ENCODE measurements at regions not wholly inside any gene's neighbourhood (a gene's known extent, or its start where the extent isn't known, plus 50 kb on each side); places are given as distances from the start of the nearest gene placed in this dataset.

DNA sequence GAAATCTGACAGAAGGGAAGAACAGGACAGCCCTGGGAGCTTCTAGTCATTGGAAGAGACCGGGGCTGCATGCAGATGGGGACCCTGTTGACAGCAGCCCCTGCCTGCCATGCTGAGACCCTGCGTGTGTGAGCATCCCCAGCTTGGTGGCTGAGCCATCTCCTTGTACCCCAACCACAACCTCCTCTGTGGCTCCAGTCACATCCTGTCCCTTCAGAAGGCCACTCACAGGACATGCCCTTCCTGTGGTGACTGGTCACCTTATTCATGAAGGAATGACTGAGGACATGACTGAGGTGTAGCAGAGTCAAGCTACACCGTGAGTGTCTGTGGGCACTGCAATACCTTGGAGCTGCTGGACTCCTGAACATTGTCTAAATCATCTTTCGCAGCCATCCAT lies 141.8 kb upstream of the ERRFI1 start:
- no peak for DNase-seq

DNA sequence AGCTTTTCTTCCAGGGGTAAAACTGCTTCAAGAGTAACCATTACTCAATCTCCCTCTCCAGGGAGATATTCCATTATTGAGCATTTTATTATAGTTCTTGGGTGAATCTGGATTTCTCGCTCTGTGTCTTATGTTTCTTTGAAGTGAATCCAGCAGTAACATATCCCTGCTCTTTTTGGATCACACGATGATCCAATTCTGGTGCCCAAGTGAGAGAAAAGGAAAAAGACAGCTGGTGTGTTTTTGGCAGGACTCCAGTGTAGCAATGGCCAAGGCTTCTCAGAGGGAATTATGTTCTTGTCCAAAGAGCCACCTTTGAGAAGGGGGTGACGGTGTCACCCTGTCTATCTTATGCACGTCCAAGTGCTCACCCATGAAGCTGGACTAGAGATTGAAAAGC lies 140.3 kb upstream of the ERRFI1 start:
- no peak for DNase-seq

DNA sequence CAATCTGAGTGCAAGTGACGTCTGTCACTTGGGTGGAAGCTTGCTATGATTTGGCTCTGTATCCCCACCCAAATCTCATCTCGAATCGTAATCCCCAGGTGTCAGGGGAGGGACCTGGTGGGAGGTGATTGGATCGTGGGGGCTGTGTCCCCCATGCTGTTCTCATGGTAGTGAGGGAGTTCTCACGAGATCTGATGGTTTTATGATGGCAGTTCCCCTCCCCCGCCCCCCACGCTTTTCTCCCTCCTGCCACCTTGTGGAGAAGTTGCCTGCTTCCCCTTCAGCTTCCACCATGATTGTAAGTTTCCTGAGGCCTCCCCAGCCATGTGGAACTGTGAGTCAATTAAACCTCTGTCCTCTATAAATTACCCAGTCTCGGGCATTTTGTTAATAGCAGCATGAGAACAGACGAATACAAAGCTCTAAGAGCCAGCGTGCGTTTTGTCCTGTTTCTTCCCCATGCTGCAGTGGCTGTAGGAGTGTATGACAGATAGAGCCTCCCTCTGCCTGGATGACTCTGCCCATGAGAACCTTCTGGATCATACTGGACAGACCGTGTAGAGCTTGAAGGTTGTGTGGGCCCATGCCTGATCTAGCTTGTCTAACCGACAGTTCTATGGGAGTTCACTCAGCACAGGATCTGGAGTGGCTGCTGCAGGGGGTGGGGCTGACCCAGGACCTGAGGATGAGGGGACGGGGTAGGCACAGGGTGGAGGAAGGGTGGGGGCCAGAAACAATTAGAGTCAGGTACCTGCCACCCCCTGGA lies 139.7 kb upstream of the ERRFI1 start:
- no peak for DNase-seq

DNA sequence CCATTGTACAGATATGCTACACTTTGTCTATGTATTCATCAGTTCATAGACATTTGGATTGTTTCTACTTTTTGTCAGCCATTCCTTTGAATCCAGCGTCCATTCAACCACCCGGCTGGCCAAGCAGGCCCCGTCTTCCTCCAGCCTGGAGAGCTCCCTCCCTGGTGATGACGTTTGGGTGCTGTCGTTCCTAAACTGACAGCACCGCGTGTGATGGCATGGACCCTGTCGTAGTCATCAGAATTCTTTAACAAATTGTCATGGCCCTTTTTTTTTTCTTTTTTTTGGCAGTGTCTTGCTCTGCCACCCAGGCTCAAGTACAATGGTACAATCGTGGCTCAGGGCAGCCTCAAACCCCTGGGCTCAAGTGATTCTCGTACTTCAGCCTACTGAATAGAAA lies 138.6 kb upstream of the ERRFI1 start:
- no peak for DNase-seq

DNA sequence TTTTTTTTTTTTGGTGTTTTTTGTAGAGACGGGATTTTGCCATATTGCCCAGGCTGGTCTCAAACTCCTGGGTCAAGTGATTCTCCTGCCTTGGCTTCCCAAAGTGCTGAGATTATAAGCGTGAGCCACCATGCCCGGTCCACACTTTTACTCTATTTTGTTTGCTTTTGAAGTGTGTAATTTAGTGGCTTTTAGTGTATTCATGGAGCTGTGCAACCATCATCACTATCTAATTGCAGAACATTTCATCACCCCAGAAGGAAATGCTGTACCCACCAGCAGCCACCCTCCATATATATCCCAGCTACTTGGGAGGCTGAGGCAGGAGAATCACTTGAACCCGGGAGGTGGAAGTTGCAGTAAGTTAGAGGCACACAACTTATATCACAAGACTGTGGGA lies 136.9 kb upstream of the ERRFI1 start:
- DNase-seq = no peak

DNA sequence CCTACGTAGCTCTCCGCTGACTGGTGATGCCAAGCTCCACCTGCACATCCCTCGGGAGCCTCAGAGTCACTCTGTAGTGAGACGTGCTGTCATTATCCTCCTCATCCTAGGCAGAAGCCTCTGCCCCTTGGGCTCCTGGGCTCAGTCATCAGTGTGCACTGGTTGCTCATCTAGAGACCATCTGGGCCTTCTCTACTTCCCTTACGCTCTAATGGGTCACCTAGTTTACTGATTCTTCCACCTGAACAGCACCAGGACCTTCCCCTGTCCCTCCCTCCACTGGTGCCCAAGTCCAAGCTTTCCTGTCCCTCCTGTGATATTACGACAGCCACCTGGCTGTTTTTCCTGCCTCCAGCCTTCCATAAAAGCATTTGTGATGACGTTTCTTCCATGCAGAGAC lies 136.1 kb upstream of the ERRFI1 start:
- DNase-seq = no peak

DNA sequence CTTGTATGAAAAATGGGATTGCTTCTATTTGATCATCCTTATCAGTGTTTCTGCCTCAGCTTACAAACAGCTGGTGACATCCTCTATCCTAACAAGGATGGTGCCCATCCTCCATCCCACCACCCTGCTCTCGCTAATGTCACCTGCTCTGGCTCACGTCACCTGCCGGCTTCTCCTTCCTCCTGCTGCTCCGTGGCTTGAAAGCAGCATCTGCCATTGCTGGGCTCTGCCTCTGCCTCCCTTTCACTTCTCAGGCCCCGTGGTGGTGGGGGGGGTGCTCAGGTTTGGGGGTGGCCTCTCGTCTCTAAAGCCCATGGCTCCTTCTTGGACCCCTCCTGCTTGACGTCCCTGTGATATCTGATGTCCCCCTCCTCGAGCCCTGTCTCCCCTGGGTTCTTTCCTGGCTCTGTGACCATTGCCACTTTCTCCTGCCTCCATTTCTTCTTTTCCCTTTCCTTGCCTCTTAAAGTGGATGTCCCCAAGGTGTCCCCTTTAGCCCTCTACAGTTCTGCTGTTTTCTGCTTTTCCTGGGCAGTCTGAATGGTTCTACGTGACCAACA lies 135.5 kb upstream of the ERRFI1 start:
- no peak for DNase-seq

DNA sequence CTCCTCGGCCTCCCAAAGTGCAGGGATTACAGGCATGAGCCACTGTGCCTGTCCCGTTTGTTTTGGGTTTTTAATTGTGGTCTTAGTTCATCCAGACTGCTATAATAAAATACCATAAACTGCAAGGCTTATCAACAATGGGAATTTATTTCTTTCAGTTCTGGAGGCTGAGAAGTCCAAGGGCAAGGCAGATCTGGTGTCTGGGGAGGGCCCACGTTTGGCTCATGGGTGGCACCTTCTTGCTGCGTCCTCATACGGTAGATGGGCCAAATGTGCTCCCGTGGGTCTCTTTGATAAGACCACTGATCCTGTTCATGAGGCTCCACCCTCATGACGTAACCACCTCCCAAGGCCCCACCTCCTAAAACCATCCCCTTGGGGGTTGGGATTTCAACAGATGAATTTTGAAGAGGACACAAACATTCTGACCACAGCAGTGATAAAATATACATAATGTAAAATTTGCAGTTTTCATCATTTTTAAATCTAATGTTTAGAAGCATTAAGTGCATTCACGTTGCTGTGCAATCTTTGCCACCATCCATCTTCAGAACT lies 133.4 kb upstream of the ERRFI1 start:
- no peak for DNase-seq

DNA sequence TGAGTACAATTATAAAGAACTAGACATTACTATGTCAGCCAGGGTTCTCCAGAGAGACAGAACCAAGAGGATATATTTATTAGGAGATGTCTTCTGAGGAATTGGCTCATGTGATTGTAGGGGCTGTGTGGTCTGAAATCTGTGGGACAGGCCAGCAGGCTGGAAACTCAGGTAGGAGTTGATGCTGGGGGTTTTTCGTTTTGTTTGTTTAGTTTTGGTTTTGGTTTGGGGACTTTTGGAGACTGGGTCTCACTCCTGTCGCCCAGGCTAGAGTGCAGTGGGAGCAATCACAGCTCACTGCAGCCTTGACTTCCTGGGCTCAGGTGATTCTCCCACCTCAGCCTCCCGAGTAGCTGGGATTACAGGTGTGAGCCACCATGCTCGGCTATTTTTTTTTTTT lies 132.9 kb upstream of the ERRFI1 start:
- no peak for DNase-seq

DNA sequence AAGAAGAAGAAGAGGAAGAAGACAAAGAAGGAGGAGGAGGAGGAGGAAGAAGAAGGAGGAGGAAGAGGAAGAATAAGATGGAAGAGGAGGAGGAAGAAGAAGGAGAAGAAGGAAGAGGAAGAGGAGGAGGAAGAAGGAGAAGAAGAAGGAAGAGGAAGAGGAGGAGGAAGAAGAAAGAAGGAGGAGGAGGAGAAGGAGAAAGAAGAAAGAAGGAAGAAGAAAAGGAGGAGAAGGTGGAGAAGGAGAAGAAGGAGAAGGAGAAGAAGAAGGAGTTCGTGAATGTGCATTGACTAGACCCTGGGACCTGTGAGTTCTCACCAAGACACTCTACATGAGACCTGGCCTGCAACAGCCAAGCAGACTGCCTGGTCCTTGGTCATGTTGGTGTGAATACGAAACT lies 131.7 kb upstream of the ERRFI1 start:
- no peak for DNase-seq

DNA sequence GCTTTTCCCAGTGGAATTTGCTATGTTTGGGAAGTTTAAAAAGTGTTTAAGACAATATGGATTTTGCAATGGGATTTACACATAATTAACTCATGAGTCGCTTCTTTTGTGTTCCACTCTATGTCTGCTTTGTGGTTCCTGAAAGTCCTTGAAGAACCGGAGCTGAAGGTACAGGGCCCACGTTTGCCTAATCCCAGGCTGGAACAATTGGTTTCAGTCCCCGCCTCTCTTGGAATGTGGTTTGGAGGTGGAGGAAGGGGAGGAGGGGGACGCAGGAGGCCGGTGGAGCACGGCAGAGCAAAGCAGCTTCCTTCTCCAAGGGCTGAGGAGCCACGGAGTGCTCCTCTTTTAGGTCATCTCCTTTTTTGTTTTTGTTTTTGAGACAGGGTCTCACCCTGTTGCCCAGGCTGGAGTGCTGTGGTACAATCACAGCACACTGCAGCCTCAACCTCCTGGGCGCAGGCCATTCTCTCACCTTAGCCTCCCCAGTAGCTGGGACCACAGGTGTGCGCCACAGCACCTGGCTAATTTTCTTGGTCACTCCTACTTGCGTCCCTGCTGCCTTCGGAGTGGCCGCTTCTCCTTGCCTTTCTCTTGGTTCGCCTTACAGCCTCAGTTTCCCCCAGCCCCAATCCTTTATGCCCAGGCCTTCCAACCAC lies 129.5 kb upstream of the ERRFI1 start:
- no peak for DNase-seq

DNA sequence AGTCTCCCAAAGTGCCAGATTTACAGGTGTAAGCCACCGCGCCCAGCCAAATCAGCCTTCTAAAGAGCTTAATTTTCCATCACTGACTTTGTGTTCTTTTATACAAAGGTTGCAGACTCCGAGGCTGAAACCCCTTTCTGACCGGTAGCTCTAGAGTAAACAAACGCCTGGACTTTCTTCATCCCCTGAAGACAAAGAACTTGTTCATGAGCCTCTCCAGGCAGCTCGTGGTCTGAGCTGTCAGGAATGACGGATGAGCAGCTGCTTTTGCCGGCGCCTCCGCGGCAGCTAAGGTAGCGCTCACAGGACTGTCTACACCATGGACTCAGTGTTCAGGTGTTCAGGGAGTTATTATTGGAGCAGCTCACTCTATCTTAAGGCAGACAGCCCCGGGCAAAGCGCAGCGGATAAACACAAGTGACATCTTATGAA lies 128.5 kb upstream of the ERRFI1 start:
- no peak for DNase-seq

DNA sequence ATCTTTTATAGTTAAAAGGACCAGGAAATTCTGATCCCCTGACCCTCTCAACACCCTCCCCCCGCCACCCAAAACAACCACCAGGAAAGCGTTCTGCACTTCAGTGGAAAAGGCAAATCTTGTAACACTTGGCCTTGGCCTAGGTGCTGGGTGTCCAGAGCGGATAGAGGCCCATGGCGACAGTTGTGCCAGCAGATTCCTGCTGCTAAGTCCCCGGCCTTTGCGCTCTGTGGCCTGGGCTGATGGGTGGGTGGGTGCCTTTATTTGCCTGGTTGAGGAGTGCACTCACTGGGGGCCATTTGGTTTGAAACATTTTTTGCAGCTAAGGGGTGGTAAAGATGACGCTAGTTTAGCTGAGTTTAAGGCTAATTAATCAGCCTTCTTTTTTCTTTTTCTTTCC lies 127.9 kb upstream of the ERRFI1 start:
- no peak for DNase-seq

DNA sequence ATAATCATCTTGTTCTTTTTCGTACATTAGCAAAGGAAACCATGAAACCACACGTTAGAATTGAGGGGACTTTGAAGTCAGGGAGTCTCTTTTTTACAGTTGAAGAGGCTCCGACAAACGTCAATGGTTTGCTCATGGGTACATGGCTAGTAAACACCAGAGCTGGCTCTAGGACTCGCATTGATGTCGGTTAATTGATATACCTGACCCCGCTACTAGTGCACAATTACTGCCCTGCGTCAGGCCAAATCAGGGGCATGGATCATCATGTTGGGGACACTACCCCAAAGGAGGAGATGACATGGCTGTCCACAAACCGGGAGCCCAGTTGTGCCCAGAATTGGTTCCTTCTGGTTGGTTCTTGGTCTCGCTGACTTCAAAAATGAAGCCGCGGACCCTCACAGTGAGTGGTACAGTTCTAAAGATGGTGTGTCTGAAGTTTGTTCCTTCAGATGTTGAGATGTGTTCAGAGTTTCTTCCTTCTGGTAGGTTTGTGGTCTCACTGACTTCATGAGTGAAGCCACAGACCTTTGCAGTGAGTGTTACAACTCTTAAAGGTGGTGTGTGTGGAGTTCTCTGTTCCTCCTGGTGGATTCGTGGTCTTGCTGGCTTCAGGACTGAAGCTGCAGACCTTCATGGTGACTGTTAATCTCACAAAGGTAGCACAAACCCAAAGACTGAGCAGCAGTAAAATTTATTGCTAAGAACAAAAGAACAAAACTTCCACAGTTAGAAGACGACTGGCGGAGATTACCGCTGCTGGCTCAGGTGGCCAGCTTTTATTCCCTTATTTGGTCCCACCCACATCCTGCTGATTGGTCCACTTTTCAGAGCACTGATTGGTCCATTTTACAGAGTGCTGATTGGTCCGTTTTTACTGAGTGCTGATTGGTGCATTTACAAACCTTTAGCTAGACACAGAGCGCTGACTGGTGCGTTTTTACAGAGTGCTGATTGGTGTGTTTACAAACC lies 126.9 kb upstream of the ERRFI1 start:
- DNase-seq = peak; percentile 83

DNA sequence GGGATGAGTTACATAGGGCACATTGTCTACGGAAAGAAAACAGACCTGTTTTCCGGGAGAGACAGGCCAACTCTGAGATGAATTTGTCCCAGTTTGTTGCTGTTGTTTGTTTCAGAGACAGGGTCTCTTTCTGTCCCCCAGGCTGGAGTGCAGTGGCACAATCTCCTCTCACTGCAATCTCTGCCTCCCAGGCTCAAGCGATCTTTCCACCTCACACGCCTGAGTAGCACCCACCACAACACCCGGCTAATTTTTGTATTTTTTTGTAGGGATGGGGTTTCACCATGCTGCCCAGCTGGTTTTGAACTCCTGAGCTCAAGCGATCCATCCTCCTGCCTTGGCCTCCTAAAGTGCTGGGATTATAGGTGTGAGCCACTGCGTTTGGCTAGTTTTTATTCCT lies 125.5 kb upstream of the ERRFI1 start:
- DNase-seq = no peak

DNA sequence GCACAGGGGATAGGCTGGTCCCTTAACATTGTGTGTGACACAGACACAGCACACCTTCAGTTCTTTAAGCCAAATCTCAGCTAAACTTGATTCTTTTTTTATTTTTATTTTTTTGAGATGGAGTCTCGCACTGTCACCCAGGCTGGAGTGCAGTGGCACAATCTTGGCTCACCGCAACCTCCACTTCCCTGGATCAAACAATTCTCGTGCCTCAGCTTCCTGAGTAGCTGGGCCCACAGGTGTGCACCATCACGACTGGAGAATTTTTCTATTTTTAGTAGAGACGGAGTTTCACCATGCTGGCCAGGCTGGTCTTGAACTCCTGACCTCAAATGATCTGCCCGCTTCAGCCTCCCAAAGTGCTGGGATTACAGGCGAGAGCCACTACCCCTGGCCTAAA lies 123.6 kb upstream of the ERRFI1 start:
- peak; percentile 39 for DNase-seq

DNA sequence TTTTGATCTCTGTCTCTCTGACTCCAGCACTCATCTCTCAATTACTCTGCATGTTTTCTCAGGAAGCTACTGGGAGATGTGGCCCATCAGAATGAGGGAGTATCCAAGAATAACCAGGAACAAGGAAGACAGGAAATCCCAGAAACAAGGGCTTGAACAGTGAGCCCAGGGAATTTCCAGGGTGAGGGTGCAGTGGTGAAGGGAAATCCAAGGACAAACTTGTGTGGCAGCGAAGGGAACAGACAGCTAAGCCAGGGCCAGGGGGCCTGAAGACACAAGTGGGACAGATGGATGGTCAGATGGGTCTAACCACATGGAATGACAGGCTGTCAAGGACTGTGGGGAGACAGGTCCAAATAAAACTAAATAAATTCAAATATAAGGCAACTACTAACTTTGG lies 121.8 kb upstream of the ERRFI1 start:
- DNase-seq = no peak

DNA sequence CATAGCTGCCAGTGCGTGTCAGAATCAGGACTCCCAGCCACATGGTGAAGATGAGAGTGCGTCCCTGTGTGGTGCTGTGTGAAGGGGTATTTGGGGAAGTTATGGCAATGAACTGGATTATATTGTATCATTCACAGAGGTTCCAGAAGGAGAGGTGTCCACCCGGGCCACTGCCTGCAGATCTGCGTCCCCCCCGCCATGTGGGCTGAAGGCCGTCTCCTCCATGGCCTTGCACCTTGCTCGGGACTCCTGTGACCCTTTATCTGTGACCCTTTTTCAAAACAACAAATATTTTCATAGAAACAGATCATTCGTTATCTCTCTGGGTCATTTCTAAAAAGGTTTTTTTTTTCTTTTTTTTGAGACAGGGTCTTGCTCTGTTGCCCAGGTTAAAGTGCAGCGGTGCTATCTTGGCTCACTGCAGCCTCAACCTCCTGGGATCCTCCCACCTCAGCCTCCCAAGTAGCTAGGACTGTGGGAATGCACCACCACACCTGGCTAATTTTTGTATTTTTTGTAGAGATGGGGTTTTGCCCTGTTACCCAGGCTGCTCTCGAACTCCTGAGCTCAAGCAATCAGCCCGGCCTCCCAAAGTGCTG lies 120.2 kb upstream of the ERRFI1 start:
- no peak for DNase-seq

DNA sequence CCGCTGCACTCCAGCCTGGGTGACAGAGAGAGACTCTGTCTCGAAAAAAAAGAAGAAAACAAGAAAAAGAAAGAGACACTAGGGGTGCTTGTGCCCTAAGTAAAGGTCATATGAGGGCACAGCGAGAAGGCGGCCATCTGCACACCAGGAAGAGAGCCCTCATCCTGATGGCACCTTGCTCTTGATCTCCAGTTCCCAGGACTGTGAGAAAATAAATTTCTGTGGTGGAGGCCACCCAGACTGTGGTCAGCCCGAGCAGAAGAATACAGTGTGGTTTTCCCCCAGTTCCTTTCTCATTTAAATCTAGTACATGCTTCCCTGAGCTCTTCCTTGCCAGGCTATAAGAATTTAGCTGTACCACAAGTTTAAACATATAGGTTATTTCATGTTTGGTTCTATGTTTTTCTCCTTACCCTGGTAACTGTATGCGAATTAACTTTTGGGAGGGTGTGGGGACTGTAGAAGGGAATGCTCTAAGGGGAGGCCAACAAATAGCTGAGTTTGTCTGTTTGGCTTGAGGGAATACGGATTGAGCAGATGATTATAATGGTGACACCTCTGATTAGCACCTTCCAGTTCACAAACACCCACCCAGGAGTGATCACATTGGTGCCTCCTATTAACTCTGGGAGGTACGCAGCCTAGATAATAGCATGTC lies 119.6 kb upstream of the ERRFI1 start:
- DNase-seq = no peak

DNA sequence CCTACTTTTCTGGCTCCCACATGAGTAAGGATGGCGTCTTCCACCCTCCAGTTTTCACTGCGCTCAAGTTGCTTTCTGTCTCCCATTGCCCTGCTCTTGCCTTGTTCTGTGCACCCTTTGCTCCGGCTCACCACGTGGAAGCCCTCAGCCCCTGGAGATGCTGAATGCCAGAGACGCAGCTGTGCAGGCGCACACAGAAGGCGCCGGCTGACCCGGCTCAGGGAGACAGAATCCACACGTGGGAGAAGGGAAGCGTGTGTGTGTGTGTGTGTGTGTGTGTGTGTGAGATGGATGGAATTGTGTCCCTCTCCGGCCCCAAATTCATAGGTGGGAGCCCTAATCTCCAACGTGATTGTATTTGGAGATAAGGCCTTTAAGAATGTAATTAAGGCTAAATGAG lies 118.2 kb upstream of the ERRFI1 start:
- DNase-seq = no peak

DNA sequence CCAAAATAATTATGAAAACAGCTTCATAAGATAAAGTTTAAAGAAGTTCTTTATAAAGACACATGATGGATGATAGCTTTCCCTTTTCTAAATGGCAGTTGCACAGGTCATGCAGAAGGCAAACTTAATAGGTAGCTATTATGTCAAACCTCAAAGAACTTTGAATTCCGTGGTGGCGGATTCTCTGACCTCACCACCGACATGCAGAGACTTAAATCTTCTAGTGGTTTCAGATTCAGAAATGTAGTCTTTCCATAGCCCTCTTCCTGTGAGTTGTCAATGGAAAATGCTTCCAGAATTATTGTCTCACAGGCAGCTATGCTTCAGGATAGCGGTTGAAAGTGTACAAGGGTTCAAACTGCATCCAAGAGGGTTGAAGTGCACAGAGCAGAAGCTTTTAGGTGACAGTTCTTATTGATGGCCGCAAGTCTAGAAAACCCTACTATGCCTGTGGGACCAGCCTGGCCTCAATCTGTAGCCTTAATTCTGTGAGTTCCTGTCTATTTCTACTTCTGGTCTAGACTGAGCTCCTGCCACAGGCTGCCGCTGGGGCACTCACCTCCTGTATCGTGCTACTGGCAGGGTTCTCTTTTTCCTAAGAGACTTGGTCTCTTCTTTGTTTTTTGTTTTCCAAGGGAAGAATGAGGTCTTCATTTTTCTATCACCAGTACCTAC lies 117.0 kb upstream of the ERRFI1 start:
- no peak for DNase-seq
